Prostate gland (tissue), 2 donors: ENCODE measurements at regions not wholly inside any gene's neighbourhood (a gene's known extent, or its start where the extent isn't known, plus 50 kb on each side); places are given as distances from the start of the nearest gene placed in this dataset.

Experiments used
- POLR2A ChIP-seq: fragments of 450-650 bp; IDR thresholded peaks from one replicate; pipeline ENCODE4 v1.6.1; 2016; ENCODE audit warnings: antibody characterized with exemption, mild to moderate bottlenecking
- TF ChIP-seq, protein P1 (sequence below), 4 experiments: fragments of 200-600 bp in 2 of 4; fragments of 450-650 bp in 2 of 4; sonication (generic) in 2 of 4; IDR thresholded peaks; 1 replicate in 3 of 4; 2 replicates in 1 of 4; pipeline ENCODE4 v1.5.1; 2016 to 2019; ENCODE audit warnings: antibody characterized with exemption in 4 of 4, mild to moderate bottlenecking in 2 of 4, moderate library complexity in 2 of 4

DNA sequence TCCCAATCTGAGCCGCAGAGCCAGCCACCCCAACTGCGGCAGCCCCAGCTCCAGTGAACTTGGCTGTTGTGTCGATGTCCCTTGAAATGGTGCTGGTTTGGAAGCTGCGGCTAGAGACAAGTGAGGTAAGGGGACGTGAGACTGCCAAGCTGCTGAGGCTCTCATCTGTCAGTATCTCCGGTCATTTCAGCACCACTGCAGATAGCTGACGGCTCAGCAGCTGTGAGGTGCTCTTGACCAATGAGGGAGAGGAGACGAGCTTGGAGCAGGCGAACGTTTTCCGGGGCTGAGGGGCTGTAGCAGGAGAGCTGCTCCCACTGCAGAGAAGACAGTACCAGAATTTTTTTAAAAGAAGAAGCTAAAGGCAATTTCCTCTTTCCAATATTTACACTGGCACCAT is 175.5 kb upstream of the CASK start:
- TF ChIP-seq, protein P1, sequence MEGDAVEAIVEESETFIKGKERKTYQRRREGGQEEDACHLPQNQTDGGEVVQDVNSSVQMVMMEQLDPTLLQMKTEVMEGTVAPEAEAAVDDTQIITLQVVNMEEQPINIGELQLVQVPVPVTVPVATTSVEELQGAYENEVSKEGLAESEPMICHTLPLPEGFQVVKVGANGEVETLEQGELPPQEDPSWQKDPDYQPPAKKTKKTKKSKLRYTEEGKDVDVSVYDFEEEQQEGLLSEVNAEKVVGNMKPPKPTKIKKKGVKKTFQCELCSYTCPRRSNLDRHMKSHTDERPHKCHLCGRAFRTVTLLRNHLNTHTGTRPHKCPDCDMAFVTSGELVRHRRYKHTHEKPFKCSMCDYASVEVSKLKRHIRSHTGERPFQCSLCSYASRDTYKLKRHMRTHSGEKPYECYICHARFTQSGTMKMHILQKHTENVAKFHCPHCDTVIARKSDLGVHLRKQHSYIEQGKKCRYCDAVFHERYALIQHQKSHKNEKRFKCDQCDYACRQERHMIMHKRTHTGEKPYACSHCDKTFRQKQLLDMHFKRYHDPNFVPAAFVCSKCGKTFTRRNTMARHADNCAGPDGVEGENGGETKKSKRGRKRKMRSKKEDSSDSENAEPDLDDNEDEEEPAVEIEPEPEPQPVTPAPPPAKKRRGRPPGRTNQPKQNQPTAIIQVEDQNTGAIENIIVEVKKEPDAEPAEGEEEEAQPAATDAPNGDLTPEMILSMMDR (IDR thresholded peaks at IDR 0.05): no peak
- TF ChIP-seq POLR2A: no peak
